HG03378 (cell line): ENCODE measurements at regions not wholly inside any gene's neighbourhood (a gene's known extent, or its start where the extent isn't known, plus 50 kb on each side); places are given as distances from the start of the nearest gene placed in this dataset.
"Not testable (repeated sequence)": the region's sequence is repeated elsewhere in the genome, so short reads cannot be mapped to it uniquely, and the experiment has no call there.

Experiments used
- ATAC-seq: cut with Tn5 transposase; IDR thresholded peaks from one replicate; pipeline ENCODE4 v1.9.1; 2021; ENCODE audit warnings: mild to moderate bottlenecking, moderate library complexity; ENCODE audit not compliant: unreplicated experiment

DNA sequence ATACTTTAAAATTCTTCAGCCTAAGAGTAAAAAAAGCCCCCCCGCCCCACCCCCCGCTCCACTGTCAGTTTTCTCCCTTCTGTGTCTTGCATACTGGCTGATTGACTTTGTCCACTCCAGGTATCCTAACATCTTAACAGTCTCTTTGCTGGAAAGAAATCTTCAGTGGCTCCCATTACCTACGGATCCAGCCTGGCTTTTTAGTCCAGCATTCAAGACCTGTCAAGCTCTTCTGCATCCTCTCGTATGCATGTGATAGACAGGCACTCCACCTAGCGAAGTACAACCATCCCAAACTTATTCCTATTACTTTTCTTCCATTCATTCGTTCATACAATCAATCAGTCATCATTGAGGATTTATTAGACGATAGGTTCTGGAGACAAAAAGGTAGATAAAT, 288.1 kb downstream of the MYCN start:
- ATAC-seq: no peak

DNA sequence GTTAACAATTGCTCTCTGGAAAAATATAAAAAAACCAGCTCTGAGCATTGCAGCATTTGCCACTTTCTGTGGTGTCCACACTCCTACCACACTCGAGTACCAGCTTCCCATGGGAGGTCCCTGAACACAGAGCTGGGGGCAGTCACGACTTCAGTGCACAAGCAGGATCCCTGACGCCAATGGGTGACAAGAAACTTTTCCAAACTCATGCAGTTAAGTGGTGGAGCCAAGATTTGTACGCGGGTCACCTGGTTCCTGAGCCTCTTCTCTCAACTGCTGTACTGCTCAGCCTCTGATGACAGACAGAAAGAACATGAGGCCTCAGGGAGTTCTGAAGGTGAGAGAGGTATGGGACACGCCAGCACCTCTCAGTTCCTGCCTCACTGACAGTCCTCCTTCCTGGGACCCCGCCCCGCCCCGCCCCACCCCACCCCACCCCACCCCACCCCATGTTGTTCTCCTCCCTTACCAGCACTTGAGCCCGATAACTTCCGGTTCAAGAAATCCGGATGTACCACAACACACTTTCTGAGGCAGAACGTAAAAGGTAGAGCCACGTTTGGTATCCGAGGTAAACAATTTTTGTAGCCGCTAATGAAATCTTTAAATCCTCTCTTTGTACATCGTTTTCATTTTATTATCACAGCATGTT, 287.6 kb downstream of the MYCN start:
- no peak for ATAC-seq

DNA sequence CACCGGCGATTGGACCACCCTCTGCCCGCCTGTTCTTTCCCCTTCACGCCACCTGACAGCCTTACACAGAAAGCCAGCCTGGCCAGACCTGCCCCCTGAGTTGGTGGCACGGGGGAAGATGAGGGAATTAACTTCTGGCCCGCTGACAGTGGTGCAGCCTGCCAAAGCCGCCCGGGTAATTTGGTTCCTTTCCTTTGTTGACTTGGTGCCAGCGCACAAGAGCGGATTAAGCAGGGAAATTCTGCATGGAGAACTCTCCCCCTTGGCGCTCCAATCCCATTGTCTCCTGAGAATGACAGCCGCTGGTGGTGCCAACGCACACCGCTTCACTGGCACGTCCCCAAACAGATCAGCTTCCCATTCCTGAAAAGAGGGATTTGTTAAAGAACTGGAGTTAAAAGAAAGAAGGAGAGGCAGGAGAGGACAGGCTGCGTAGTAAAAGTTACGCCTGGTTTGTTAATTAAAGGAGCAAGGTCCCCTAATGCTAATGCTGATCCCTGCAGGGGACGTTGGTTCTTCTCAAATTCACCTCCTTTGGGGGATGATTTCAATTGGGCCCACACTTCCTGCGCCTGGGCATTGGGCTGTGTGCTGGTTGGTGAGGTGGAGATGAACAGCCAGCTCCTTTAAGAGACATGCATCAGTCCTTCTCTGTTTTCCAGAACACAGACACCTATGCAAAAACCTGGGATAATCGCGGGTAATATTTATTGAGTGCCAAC, 286.8 kb downstream of the MYCN start:
- no peak for ATAC-seq

DNA sequence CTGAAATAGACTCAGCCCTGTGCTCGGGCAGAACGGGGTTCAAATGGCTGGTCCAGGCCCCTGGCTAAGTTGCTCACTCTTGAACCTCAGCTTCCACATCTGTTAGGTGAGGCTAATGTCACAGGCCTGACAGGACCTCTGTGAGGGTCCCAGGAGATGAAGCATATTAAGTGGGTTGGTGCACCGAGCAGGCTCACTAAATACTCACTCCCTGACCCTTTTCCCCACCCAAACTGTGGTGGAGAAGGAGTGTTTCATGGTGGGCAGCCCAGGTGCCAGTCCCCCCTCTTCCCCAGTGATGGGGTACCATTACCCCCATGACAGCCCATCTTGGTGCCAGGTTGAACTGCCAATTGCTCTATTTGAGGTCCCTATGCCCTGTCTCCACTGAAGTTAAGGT, 286.0 kb downstream of the MYCN start:
- ATAC-seq: no peak

DNA sequence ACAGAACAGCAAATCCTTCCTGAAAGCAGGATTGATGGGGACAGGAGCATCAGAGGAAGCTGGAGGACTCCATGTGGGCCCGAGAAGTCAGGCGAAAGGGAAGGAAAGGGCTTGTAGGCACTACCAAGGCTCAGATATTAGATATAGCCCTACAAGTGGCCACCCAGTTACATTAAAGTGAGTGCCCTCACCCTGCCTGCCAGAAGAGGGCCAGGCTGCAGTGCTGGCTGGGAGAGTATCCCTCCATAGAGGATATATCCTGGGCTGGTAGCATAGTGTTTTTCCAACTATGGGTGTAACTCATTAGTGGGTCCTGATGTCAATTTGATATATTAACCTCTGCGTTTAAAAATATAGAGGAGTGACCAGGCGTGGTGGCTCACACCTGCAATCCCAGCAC, 285.2 kb downstream of the MYCN start:
- ATAC-seq: no peak

DNA sequence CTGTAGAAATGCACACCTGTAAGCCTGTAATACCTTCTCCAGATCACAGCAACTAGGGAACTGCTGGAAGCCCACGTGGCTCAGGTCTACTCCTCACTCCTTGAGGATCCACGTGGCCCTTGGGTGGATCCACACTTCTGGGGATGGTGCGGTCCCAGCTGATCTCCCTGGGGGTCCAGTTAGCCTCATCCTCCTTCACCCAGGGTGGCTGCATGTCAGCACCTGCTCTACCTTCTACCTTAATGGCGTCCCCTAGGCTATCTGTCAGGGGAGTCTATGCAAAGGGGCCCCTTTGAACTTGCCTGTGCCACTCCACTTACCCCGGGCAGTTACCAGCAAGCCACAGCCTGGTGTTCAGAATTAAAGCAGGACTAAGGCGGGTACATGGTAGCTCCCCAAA, 284.7 kb downstream of the MYCN start:
- ATAC-seq: no peak

DNA sequence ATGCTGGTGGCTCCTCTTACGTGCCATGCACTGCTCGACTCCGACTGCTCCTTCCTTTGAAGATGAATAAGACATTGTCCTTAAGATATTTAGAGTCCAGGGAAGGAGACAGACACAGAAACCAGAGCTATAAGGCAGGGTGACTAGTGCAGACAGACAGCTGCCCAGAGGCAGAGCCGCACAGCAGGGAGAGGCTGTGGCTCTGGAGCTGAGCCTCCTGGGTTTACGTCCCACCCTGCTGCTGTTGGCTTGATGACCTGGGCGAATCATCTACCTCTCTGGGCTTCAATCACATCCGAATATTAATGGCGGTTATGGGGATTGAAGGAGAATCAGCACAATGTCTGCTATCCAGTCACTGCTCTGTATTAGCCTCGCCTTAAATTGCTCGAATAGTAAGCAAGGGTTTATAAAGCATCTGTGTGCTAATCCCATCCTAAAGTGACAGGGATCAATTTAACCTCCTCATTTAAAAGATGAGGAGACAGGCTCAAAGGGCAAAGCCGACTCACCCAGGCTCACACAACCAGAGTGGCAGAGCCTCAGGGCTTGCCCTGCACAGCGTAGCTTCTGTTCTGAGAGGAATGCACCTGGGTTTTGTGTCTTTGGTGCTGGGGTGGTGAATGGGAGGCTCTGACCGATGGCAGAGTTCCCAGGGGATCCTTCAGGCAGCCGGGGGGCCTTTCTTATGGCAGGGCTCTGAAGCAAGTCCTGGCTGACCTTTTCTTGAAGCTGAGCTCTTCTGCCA, 284.1 kb downstream of the MYCN start:
- ATAC-seq: no peak

DNA sequence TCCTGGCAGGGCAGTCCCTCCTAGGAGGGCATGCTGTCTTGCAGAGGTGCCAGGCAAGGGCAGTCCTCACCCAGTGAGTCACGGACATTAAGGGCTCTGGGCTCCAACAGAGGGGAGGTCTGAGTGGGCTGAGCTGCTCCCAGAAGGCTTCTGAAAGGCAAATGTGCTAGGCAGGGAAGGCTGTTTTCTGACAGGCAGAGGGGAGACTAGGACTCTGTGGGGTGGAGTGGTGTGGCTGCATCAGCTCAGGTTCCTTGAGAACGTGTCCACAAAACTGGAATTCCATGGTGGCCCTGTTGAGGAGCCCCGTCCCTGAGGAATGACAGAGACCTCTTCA, 283.5 kb downstream of the MYCN start:
- ATAC-seq: no peak

DNA sequence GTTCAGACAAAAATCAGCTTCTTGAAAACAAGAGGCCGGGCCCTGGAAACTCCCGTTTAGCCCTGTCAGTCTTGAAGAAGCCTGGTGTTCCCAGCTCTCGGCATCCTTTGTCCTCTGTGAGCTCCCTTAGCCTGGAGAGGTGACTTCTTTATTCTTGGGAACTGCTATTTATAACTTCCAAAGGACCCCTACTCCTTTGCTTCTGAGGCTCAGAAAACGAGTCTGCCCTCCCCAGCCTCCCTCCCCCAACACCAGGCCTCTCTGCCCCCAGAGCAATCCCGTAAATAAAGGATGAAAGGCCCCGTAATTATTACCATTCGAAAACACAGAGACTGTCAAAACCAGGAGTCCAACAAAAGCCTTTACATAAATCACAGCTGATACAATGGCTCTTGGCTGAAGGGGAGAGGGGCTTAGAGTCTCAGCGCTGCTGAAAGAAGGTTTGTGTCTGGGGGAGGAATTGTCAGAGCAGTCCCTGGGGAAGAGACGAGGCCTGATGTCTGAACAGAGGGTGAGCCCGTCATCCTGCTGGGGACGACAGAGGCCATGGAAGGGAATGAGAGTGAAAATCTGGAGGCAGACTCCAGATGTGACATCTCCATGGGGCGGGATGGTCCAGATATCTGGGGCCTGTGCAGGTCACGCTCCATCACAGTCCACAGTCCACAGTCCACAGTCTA, 283.0 kb downstream of the MYCN start:
- no peak for ATAC-seq

DNA sequence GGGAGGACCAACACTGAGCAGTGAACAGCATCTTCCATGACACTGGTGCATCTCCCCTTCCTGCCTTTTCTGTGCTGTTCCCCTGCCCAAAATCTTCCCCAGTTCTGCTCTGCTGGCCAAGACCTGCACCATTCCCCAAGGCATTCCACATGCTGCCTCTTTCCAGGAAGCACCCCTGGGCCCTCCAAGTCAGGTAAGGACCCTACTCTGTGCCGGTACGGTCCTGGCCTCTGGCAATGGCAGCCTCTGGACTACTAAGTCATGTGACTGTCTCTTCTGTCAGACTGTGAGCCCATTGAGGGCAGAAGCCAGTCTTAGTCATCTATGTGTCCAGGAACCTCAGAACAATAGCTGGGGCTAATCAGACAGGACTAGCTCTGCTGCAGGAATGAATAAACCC, 282.0 kb downstream of the MYCN start:
- no peak for ATAC-seq

DNA sequence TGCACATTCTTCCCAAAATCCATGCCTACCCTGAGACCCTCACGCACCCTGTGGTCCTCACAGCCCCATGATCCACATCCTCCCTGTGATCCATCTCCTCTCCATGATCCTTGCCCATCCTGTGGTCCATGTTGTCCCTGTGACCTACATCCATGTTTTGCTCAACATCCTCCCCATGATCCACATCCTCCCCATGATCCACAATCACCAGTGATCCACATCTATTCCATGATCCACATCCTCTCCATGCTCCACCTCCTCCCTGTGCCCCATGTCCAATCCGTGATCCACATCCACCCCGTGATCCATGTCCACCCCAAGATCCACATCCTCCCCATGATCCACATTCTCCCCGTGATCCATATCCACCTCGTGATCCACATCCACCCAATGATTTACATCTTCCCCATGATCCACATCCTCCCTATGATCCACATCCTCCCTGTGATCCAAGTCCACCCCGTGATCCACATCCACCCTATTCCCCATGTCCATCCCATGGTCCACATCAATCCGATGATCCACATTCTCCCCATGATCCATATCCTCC, 281.2 kb downstream of the MYCN start:
- ATAC-seq: no peak

DNA sequence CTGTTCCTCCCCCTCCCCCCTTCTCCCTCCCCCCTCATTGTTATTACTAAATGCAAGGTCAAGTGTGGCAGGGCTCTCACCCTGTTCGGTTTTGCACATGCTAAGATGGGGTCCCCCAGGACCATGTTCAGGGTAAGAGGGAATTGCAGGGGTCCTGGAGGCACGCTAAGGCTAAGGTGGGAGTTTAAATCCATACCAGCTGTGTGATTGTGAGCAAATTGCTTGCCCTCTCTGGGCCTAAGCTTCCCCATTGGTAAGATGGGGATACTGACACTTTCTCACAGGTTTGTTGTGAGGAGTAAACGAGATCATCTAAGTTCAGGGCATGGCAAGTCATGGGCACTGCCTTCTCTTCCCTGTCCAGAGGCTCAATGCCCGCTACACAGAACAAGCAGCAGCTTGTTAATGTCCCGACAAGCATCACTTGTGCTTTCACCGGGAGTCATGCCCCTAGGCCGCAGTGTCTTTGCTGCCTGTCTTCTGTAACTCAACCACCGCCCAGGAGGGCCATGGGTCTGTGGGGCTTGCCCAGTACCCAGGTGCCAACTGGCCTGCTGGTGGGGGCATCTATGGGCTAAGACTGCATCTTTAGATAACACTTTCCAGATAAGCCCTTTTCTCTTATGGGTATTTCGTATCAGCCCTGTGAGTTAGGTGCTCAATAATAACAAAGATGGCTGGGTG, 279.1 kb downstream of the MYCN start:
- no peak for ATAC-seq

DNA sequence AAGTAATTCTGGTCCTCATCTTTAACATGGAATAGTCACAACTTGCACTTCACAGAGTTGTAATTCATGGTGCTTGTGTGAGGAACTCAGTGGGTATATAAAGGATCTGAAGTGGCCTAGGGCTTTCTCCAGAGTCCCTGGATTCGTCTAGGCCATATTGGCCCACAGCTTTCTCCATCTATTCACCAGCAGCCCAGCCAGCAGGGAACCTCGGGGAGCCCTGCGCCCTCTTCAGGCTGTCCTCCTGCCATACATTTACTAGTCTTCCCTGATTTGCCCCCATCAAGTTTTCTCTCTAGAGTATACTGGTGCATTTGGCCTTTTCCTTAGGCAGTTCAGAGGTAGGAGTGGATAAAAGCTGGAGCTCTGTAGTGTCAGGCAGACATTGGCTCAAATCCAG, 278.3 kb downstream of the MYCN start:
- no peak for ATAC-seq

DNA sequence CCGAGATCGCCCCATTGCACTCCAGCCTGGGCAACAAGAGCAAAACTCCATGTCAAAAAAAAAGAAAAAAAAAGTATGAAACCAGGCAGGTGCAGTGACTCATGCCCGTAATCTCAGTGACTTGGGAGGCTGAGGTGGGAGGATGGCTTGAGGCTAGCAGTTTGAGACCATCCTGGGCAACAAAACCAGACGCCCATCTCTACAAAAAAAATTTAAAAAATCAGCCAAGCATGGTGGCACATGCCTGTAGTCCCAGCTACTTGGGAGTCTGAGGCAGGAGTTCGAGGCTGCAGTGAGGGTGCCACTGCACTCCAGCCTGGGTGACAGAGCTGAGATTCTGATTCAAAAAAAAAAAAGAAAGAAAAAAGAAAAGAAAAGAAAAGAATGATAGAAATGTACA, 277.8 kb downstream of the MYCN start:
- no peak for ATAC-seq

DNA sequence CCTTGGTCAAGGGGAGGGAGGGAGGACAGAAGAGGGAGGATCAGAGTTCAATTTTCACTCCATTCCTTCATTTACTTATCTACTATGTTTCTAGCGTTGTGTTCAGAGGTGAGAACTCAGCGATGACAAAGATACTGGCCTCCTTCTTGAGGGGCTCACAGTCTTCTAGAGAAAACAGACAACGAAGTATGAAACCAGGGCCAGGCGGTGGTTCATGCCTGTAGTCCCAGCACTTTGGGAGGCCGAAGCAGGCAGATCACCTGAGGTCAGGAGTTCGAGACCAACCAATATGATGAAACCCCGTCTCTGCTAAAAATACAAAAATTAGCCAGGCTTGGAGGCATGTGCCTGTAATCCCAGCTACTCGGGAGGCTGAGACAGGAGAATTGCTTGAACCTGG, 277.4 kb downstream of the MYCN start:
- ATAC-seq: not testable (repeated sequence)

DNA sequence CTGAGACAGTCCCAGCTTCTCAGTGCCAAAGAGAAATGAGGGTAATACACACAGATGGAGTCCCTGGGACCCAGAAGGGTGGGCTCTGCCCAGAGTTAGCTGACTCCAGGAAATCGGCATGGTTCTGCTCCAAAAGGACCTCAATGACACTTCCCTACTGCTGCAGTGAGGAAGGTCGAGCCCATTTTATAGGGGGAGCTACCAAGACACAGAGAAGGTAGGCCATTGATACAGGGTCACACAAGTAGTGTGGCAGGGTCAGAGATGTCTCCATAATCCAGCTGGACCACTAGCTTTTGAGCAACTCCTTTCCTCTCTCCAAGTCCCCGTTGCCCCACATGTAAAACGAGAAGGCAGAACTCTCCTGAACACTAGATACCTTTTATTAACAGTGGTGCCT, 276.9 kb downstream of the MYCN start:
- ATAC-seq: no peak

DNA sequence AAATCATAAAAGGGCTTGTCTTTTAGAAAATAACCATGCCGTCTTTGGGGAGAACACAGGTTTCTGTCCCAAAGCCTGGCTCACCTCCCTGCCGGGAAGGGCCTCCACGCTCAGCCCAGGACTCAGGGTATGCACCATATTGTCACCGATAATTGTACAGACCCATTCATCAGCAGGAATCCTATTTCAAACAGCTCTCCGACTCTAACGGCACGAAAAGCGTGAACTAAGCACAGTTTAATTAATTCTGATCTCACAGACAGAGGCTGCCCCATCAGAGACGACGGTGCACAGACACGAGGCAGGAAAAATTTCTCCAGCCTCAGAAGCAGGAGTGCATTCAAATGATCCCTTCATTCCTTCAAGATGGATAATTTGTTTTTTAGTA, 276.2 kb downstream of the MYCN start:
- no peak for ATAC-seq

DNA sequence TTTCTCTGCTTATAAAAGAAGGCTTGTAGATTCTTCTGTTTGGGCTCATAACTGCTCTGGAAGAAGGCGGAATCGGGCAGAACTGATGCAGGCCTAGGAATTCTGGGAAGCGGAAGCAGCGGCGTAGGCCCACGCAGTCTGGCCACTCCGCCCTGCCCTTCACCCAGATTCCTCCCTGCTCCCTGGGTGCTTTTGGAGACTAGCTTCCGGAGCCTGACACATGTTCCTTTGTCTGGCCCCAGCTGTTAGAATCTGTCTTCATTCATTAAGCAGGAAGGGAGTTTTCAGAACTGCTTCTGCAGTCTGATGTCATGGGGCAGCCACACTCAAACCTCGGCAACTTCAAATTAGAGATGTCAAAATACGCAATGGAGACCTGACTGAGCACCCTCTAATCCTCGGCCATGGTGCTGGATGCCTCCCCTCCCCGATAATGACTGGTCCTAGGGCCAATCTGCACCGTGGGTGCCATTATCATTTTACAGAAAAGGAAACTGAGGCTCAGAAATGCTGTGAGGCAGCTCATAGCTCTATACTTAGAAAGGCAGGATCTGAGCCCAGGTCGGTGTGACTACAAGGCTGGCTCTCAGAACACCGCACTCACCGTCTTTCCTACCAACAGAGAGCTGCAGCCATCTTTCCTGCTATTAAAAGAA, 275.7 kb downstream of the MYCN start:
- no peak for ATAC-seq

DNA sequence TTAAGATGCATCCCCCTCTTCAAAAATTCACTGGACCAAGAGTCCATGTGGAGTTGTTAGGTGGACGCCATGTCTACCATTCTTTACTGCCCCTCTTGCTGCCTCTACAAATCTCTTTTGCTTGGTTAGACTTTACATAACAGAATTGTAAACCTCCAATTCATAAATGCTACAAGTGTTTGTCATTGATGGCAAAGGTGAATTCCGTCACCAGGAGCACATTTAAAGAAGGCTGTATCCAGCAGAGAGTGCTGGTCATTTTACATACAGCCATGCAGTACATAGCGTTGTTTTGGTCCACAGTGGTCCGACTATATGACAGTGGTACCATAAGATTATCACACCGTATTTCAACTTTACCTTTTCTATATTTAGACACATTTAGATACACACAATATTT, 274.5 kb downstream of the MYCN start:
- ATAC-seq: no peak

DNA sequence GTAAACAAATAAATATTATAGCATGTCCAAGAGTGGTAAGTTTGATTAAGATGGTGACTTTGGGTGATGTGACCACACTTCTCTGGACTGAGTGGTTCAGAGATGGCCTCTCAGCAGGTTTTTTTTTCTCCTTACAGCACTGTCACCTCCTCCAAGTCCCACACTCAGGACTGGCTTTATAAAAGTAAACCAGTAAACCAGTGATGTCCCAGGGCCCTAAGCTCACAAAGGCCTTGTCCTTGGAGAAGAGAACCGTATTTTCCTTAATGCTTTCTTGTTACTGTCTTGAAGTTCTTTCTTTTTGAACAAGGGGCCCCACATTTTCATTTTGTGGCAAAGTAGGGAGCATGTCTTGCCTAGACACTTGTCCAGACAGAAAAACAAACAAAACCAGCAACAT, 274.0 kb downstream of the MYCN start:
- no peak for ATAC-seq
